ENCODE measurements at regions not wholly inside any gene's neighbourhood (a gene's known extent, or its start where the extent isn't known, plus 50 kb on each side); places are given as distances from the start of the nearest gene placed in this dataset.

DNA sequence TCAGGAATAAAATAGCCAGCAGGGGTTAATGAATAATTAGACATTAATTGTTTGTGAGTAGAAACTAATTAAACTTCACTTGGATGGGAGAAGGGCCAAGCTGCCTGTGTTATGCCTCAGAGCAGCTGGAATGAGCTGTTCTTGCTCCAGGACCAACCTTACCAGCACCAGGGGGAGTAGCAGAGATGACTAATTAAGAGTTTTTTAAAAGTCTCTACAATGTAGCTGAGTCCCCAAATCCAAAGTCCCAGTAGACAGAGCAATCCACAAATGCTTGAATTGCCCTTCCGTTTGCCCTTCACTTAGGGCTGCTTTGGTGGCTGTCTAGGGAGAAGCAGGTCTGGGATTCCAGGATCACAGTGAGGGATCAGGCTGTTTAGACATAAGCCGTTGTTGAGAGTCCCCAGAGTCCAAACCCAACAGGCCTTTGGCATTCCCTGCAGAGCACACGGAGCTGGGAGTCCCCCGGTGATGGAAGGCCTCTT lies 59.4 kb downstream of the RHOB start:
- H4K12ac ChIP-seq (ENCODE audit: low read depth, low read length): no peak overlapping the region
- no CpG with 5 or more reads among the region's 4 CpGs for WGBS (ENCODE audit: extremely low coverage, insufficient coverage, insufficient read length)
- no peak overlapping the region for H3K4me2 ChIP-seq (ENCODE audit: low read length)
- peaks cover 27% of the 10 kb centered on the region for H3K79me1 ChIP-seq (ENCODE audit: low read length)
- peak overlapping the region; percentile 64 for H4K91ac ChIP-seq (ENCODE audit: low read depth, low read length)
- H4K8ac ChIP-seq (ENCODE audit: low read depth, low read length): peak overlapping the region; percentile 68
- peak overlapping the region; percentile 56 for H2BK120ac ChIP-seq (ENCODE audit: insufficient read depth, low read length, poor library complexity)
- H3K27ac ChIP-seq (ENCODE audit: low read depth, low read length): no peak overlapping the region
- peak overlapping the region; percentile 25 for H2AK5ac ChIP-seq (ENCODE audit: low read length)
- no peaks in the 10 kb centered on the region for H3K27me3 ChIP-seq (ENCODE audit: insufficient read depth, low read length)
- no peak overlapping the region for H3K4ac ChIP-seq (ENCODE audit: low read depth, low read length)
- no peak for DNase-seq
- no peaks in the 10 kb centered on the region for H3K9me3 ChIP-seq (ENCODE audit: insufficient read depth, low read depth, low read length)
- no peak overlapping the region for H3K23ac ChIP-seq (ENCODE audit: low read length)
- no peak overlapping the region for H2AFZ ChIP-seq (ENCODE audit: insufficient read depth, low read length, poor library complexity)
- H3K36me3 ChIP-seq (ENCODE audit: control insufficient read depth in 1 of 2, insufficient read depth in 2 of 2, low read length in 2 of 2): no peaks in the 10 kb centered on the region
- no peak overlapping the region for H3K4me3 ChIP-seq (ENCODE audit: low read depth, low read length)
- no peak overlapping the region for H3K9ac ChIP-seq (ENCODE audit: low read length)
- H2BK5ac ChIP-seq (ENCODE audit: low read depth, low read length, poor library complexity): peak overlapping the region; percentile 7
- H3K4me1 ChIP-seq (ENCODE audit: control insufficient read depth in 1 of 2, insufficient read depth in 2 of 2, low read length in 2 of 2): peaks cover 21 to 24% of the 10 kb centered on the region in 2 experiments
- H3K79me2 ChIP-seq (ENCODE audit: control insufficient read depth, insufficient read depth, low read length, poor library complexity): peaks cover 2% of the 10 kb centered on the region
- peak overlapping the region; percentile 50 for H2BK12ac ChIP-seq (ENCODE audit: low read length)
- H3K14ac ChIP-seq (ENCODE audit: low read length): peak overlapping the region; percentile 71
- no peak overlapping the region for H3K18ac ChIP-seq (ENCODE audit: low read length)

DNA sequence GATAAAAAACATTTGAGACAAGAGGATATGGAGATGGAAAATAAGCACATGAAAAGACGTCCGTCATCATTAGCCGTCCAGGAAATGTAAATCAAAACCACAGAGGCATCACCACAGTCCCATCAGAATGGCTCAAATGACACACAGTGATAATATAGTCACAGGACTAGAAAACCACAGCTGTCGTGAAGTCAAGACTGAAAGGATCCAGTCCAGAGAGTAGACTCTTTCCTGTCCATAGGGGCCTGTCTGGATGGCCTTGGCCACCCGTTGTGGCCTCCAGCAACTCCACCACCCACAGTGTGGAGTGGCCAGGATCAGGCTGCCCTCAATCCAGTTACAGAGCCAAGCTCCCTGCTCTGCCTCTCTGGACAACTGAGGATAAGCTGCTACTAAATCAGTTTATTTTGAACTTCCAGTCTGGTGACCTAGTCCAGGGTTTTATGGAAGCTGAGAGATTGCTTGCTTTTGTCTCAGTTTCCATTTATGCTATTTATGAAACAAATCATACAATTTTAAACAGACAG lies 60.4 kb downstream of the RHOB start:
- Histone ChIP-seq H3K27ac (ENCODE audit: low read depth, low read length) (peak overlapping the region; percentile 1), H3K36me3 (ENCODE audit: control insufficient read depth in 1 of 2, insufficient read depth in 2 of 2, low read length in 2 of 2) (no peaks in the 10 kb centered on the region), H3K27me3 (ENCODE audit: insufficient read depth, low read length) (no peaks in the 10 kb centered on the region), H3K18ac (ENCODE audit: low read length) (peak overlapping the region; percentile 2), H3K79me2 (ENCODE audit: control insufficient read depth, insufficient read depth, low read length, poor library complexity) (peaks cover 2% of the 10 kb centered on the region), H4K8ac (ENCODE audit: low read depth, low read length) (no peak overlapping the region), H3K79me1 (ENCODE audit: low read length) (peaks cover 29% of the 10 kb centered on the region), H3K4ac (ENCODE audit: low read depth, low read length) (no peak overlapping the region), H3K23ac (ENCODE audit: low read length) (no peak overlapping the region), H2AFZ (ENCODE audit: insufficient read depth, low read length, poor library complexity) (no peak overlapping the region), H3K9me3 (ENCODE audit: insufficient read depth, low read depth, low read length) (no peaks in the 10 kb centered on the region), H2BK12ac (ENCODE audit: low read length) (peak overlapping the region; percentile 44), H3K14ac (ENCODE audit: low read length) (no peak overlapping the region), H4K91ac (ENCODE audit: low read depth, low read length) (peak overlapping the region; percentile 25), H2BK5ac (ENCODE audit: low read depth, low read length, poor library complexity) (no peak overlapping the region), H4K12ac (ENCODE audit: low read depth, low read length) (no peak overlapping the region), H3K4me3 (ENCODE audit: low read depth, low read length) (no peak overlapping the region), H3K9ac (ENCODE audit: low read length) (no peak overlapping the region), H3K4me2 (ENCODE audit: low read length) (no peak overlapping the region), H2BK120ac (ENCODE audit: insufficient read depth, low read length, poor library complexity) (peak overlapping the region; percentile 10), H2AK5ac (ENCODE audit: low read length) (no peak overlapping the region), H3K4me1 (ENCODE audit: control insufficient read depth in 1 of 2, insufficient read depth in 2 of 2, low read length in 2 of 2) (peaks cover 21 to 24% of the 10 kb centered on the region in 2 experiments)
- WGBS (ENCODE audit: extremely low coverage, insufficient coverage, insufficient read length): no CpG with 5 or more reads among the region's 5 CpGs
- no peak for DNase-seq

- H4K8ac ChIP-seq (ENCODE audit: low read depth, low read length): no peak overlapping the region
- H3K18ac ChIP-seq (ENCODE audit: low read length): no peak overlapping the region
- H3K79me2 ChIP-seq (ENCODE audit: control insufficient read depth, insufficient read depth, low read length, poor library complexity): peaks cover 2% of the 10 kb centered on the region
- H2AFZ ChIP-seq (ENCODE audit: insufficient read depth, low read length, poor library complexity): no peak overlapping the region
- H3K27me3 ChIP-seq (ENCODE audit: insufficient read depth, low read length): no peaks in the 10 kb centered on the region
- H3K36me3 ChIP-seq (ENCODE audit: control insufficient read depth in 1 of 2, insufficient read depth in 2 of 2, low read length in 2 of 2): no peaks in the 10 kb centered on the region
- no peak overlapping the region for H4K91ac ChIP-seq (ENCODE audit: low read depth, low read length)
- no peak overlapping the region for H4K12ac ChIP-seq (ENCODE audit: low read depth, low read length)
- H3K4ac ChIP-seq (ENCODE audit: low read depth, low read length): no peak overlapping the region
- peaks cover 21 to 24% of the 10 kb centered on the region in 2 experiments for H3K4me1 ChIP-seq (ENCODE audit: control insufficient read depth in 1 of 2, insufficient read depth in 2 of 2, low read length in 2 of 2)
- H2AK5ac ChIP-seq (ENCODE audit: low read length): no peak overlapping the region
- H2BK120ac ChIP-seq (ENCODE audit: insufficient read depth, low read length, poor library complexity): no peak overlapping the region
- H3K27ac ChIP-seq (ENCODE audit: low read depth, low read length): no peak overlapping the region
- peak overlapping the region; percentile 60 for H3K14ac ChIP-seq (ENCODE audit: low read length)
- H3K9me3 ChIP-seq (ENCODE audit: insufficient read depth, low read depth, low read length): no peaks in the 10 kb centered on the region
- H3K79me1 ChIP-seq (ENCODE audit: low read length): peaks cover 29% of the 10 kb centered on the region
- no peak overlapping the region for H3K23ac ChIP-seq (ENCODE audit: low read length)
- DNase-seq: peak in 1 of 2 donors; percentile 49
- no peak overlapping the region for H3K4me3 ChIP-seq (ENCODE audit: low read depth, low read length)
- H2BK12ac ChIP-seq (ENCODE audit: low read length): peak overlapping the region; percentile 42
- no peak overlapping the region for H2BK5ac ChIP-seq (ENCODE audit: low read depth, low read length, poor library complexity)
- H3K4me2 ChIP-seq (ENCODE audit: low read length): no peak overlapping the region
- H3K9ac ChIP-seq (ENCODE audit: low read length): no peak overlapping the region
Measured at GRCh38 chr2:20507711-20508110, 60.8 kb downstream of the RHOB start.

DNA sequence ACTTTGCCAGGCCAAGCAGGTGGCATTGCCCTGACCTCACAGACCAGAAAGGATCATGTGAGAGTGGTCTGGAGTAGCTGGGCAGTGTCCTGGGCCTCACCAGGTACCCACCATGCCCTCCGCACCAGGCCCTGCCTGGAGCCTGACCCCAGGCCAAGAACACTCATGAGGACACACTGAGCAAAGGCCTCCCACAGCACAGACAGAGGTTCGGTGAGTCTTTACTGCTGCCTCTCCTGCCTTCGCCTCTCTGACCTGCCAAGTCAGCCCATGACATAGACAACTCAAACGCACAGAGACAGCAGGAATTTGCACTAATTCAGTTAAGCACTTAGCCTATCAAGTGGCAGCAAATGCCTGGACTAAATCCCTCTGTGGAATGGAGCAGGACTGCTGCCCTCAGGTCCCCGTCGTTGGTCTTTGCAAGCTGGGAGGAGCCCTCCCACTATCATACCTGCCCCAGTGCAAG lies 62.5 kb downstream of the RHOB start:
- H3K27me3 ChIP-seq (ENCODE audit: insufficient read depth, low read length): no peaks in the 10 kb centered on the region
- peak overlapping the region; percentile 93 for H2BK12ac ChIP-seq (ENCODE audit: low read length)
- no peak for DNase-seq
- no CpG with 5 or more reads among the region's 6 CpGs for WGBS (ENCODE audit: extremely low coverage, insufficient coverage, insufficient read length)
- H3K23ac ChIP-seq (ENCODE audit: low read length): no peak overlapping the region
- peak overlapping the region; percentile 53 for H2BK5ac ChIP-seq (ENCODE audit: low read depth, low read length, poor library complexity)
- no peak overlapping the region for H4K12ac ChIP-seq (ENCODE audit: low read depth, low read length)
- H3K9ac ChIP-seq (ENCODE audit: low read length): no peak overlapping the region
- H3K14ac ChIP-seq (ENCODE audit: low read length): peak overlapping the region; percentile 88
- H3K79me2 ChIP-seq (ENCODE audit: control insufficient read depth, insufficient read depth, low read length, poor library complexity): peaks cover 2% of the 10 kb centered on the region
- H4K91ac ChIP-seq (ENCODE audit: low read depth, low read length): peak overlapping the region; percentile 85
- peak overlapping the region; percentile 25 for H3K4ac ChIP-seq (ENCODE audit: low read depth, low read length)
- H3K9me3 ChIP-seq (ENCODE audit: insufficient read depth, low read depth, low read length): no peaks in the 10 kb centered on the region
- H2AFZ ChIP-seq (ENCODE audit: insufficient read depth, low read length, poor library complexity): peak overlapping the region; percentile 23
- H3K36me3 ChIP-seq (ENCODE audit: control insufficient read depth in 1 of 2, insufficient read depth in 2 of 2, low read length in 2 of 2): no peaks in the 10 kb centered on the region
- peak overlapping the region; percentile 39 for H2BK120ac ChIP-seq (ENCODE audit: insufficient read depth, low read length, poor library complexity)
- H3K18ac ChIP-seq (ENCODE audit: low read length): peak overlapping the region; percentile 87
- peak overlapping the region; percentile 93 for H2AK5ac ChIP-seq (ENCODE audit: low read length)
- H3K4me3 ChIP-seq (ENCODE audit: low read depth, low read length): no peak overlapping the region
- peak overlapping the region; percentile 13 for H3K27ac ChIP-seq (ENCODE audit: low read depth, low read length)
- peaks cover 34% of the 10 kb centered on the region for H3K79me1 ChIP-seq (ENCODE audit: low read length)
- peak overlapping the region; percentile 42 for H4K8ac ChIP-seq (ENCODE audit: low read depth, low read length)
- H3K4me1 ChIP-seq (ENCODE audit: control insufficient read depth in 1 of 2, insufficient read depth in 2 of 2, low read length in 2 of 2): peaks cover 24% of the 10 kb centered on the region in 2 experiments
- no peak overlapping the region for H3K4me2 ChIP-seq (ENCODE audit: low read length)
